Glomerular visceral epithelial cell (primary cell): ENCODE measurements at regions not wholly inside any gene's neighbourhood (a gene's known extent, or its start where the extent isn't known, plus 50 kb on each side); places are given as distances from the start of the nearest gene placed in this dataset.
"Not testable (repeated sequence)": the region's sequence is repeated elsewhere in the genome, so short reads cannot be mapped to it uniquely, and the experiment has no call there.

ENCODE experiments used
- DNase-seq: peaks from one replicate; pipeline ENCODE4 v3.0.0-alpha.2; 2016; ENCODE audit errors: extremely low spot score

- DNase-seq: no peak
Observed at GRCh38 chr14:103231376-103232019, 102.5 kb upstream of the EIF5 start.

DNA sequence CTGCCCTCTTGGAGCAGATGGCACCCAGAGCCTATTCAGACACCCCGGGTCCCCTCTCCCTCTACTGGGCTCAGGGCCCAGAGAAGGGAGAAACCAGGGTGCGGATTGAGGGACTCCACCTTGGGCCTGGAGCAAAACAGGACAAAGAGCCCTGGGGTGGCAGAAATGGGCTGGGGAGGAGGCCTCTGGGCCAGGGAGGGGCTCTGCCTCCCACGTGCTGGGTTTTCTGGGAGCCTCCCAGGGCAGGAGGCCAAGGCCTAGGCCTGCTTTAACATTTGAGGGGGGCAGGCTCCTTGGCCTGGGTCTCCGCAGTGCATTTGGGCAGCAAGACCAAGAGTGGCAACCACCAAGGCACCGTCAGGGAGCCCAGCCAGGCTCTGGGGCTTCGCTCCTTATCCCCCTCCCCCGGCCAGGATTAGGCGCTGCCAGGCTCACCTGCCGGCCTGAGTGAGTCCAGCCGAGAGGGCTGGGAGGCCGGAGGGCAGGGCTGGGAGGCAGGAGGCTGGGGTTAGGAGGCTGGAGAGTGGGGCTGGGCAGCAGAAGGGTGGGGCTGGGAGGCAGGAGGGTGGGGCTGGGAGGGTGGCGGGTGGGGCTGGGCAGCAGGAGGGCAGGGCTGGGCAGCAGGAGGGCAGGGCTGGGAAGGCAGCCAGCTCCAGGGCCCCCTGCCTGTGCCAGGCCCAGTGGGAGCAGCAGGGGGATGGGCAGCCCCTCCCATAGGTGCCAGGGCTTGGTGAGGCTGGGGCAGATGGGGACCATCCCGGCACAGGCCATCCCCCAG lies 101.8 kb upstream of the EIF5 start:
- DNase-seq: peak; percentile 15

GRCh38 chr14:103232831-103233319 lies 101.2 kb upstream of the EIF5 start:
- DNase-seq: no peak

DNA sequence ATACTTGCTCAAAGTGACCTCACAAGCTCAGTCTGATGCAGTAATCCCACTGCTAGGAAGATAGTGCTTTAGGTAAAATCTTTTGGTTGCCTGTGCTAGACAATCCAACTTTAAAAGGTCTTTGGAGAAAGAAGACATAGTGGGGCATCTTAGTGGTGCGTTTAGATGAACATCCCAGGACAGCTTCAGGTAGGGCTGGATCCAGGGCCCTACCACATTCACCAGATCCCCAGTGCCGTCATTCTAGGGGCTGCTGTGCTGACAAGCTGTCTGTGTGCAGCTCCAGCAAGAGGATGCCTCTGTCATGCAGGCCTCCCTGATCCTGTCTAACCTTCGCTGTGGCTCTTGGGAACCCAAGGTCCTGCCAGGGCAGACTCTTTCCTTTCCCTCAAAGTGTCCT lies 100.7 kb upstream of the EIF5 start:
- no peak for DNase-seq

DNA sequence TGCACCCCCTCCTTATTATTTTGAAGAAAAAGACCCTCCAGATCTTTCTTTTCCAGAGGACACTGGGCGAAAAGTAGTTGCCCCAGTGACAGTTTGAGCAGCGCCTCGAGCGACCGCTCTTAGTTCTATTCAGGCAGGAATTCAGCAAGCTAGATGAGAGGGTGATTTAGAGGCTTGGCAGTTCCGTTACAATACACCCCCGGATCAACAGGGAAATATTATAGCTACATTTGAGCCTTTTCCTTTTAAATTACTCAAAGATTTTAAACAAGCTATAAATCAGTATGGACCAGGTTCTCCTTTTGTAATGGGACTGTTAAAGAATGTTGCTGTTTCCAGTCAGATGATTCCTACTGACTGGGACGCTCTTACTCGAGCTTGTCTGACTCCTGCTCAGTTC lies 99.2 kb upstream of the EIF5 start:
- DNase-seq: not testable (repeated sequence)

- DNase-seq: not testable (repeated sequence)
Observed at GRCh38 chr14:103235506-103235905, 98.5 kb upstream of the EIF5 start.

GRCh38 chr14:103239751-103240150 lies 94.3 kb upstream of the EIF5 start:
- no peak for DNase-seq

DNA sequence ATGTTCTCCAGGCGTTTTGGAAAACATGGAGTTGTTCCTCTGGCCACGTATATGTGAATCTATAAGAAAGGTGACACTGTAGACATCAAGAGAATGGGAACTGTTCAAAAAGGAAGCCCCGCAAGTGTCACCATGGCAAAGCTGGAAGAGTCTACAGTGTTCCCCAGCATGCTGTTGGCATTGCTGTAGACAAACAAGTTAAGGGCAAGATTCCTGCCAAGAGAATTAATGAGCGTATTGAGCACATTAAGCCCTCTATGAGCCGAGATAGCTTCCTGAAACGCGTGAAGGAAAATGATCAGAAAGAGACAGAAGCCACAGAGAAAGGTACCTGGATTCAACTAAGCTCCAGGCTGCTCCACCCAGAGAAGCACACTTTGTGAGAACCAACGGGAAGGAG lies 92.5 kb upstream of the EIF5 start:
- no peak for DNase-seq

DNA sequence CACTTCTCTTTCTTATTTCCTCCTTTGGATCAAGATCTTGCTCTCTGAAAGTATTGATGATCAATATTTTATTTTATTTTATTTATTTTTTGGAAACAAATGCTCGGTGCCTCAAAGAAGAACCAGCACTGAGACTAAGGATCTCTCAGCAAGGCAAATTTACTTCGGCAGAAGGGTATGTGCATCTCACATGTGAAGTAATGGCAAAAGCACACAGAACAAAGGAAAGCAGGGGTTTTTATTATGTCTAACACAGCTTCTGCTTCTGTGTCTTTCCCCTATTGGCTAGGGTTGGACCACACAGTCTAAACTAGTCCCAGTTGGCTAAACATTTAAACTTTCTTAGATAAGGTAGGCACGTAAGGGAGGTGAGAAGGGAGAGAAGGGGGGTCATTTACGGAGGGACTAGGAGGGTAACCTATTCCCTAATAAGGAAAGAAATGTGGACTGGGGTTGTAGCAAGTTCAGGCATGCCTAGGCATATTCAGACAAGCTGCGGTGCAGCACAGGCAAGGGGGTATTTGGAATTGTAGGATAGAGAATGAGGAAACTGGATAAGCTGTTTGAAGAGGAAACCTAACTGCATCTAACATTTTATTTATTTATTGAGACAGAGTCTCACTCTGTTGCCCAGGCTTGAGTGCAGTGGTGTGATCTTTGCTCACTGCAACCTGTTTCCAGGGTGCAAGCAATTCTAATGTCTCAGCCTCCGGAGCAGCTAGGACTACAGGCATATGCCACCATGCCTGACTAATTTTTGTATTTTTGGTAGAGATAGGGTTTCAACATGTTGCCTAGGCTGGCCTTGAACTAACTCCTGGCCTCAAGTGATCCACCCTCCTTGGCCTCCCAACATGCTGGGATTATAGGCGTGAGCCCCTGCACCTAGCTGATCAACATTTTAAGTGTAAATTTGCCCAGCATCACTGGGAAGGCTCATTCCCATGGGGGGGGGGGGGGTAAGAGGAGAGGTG lies 90.0 kb upstream of the EIF5 start:
- DNase-seq: peak; percentile 42

DNA sequence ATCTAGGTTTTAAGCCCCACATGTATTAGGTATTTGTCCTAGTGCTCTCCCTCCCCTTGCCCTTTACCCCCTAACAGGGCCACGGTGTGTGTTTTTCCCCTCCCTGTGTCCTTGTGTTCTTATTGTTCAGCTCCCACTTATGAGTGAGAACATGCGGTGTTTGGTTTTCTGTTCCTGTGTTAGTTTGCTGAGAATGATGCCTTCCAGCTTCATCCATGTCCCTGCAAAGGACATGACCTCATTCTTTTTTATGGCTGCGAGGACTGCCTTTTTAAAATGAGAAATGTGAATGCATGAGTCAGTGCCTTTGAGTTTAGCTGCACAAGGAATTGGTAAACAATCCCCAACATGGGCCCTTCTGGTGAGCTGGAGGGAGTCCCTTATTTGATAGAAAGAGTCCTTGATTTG lies 88.4 kb upstream of the EIF5 start:
- peak; percentile 51 for DNase-seq

DNA sequence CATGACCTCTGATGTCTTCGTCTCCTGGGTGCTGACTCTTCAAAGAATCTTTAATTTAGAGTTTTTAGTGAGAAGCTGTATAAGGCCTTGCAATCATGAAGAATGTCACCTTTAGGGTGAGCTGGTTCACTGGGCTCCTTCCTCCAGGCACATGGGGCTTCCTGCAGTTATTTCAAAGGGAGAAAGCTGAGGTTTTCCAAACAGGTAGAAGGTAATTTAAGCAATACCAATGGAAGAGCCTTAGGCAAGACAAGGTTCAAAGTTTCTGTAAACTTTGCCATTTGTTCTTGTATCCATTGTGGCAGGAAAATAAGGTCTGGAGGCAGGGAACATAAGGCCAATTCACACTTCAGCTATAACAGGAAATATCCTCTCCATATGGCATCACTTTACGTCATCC lies 88.0 kb upstream of the EIF5 start:
- DNase-seq: no peak

DNA sequence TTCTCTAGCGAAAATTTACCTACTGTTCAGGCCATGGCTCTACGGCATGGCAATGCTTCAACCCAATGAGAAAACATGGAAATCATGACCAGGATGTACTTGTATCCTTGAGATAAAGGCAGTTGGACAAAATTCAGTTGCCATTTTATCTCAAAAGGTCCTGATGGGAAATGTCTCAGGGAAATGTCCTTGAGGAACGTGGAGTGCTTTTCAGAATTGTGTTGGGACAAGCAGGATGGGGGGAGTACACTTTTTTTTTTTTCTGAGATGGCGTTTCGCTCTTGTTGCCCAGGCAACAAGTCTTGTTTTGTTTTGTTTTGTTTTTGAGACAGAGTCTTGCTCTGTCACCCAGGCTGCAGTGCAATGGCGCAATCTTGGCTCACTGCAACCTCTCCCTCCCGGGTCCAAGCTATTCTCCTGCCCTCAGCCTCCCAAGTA lies 86.8 kb upstream of the EIF5 start:
- no peak for DNase-seq

DNA sequence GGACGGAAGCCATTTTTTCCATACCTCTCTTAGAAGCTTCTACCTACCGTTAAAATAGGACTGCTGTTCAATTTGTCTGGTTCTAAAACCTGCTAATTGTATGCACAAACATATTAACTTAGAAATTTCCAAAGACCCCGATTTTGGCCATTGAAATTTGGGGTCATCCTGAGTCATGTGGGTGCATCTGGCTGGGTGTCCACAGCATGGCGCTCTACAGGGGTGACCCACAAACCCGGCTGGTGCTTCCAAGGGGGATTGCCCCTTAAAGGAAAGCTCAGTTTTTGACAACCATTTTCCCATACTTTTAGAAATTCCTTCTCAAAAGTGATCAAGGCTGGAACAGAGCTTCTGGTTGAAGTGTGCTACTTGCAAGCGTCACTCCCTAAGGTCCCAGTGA lies 83.9 kb upstream of the EIF5 start:
- no peak for DNase-seq

GRCh38 chr14:103250874-103251273 lies 83.2 kb upstream of the EIF5 start:
- DNase-seq: no peak

DNA sequence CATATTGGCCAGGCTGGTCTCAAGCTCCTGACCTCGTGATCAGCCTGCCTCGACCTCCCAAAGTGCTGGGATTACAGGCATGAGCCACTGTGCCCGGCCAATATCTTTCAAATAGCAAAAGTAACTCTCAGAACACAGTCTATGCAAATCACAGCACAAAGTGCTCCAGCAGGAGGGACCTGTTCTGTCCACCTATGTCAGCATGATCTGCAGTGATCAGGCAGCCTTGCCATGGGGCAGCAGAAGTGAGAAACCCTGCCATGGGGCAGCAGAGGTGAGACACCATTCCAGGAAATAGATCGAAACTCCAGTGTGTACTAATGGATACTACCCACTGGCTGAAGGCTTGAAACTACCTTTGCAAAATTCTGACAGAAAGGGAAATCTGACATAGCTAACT lies 78.5 kb upstream of the EIF5 start:
- no peak for DNase-seq

- DNase-seq: no peak
Observed at GRCh38 chr14:103256406-103256805, 77.6 kb upstream of the EIF5 start.

DNA sequence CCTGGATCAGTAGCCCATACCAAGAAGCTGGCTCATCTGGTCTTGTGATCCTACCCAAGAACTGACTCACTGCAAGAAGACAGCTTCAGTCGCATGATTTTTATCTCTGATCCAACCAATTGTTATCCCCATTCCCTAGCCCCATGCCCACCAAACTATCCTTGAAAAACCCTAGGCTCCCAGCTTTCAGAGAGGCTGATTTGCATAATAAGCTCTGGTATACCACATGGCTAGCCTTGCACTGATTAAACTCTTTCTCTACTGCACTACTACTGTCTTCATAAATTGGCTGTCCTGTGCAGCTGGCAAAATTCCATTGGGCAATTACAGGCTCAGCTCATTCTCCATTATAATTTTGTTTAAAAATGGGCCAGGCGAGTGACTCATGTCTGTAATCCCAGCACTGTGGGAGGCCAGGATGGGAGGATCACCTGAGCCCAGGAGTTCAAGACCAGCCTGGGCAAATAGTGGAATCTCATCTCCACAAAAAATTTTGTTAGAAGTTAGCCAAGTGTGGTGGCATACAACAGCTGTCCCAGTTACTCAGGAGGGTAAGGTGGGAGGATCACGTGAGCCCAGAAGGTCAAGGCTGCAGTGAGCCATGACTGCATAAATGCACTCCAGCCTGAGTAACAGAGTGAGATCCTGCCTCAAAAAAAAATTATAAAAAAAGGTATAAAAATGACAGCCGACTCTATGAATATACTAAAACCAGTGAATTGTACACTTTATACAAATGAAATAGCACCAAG lies 76.7 kb upstream of the EIF5 start:
- peak; percentile 67 for DNase-seq

- DNase-seq: no peak
Observed at GRCh38 chr14:103258211-103258610, 75.8 kb upstream of the EIF5 start.

DNA sequence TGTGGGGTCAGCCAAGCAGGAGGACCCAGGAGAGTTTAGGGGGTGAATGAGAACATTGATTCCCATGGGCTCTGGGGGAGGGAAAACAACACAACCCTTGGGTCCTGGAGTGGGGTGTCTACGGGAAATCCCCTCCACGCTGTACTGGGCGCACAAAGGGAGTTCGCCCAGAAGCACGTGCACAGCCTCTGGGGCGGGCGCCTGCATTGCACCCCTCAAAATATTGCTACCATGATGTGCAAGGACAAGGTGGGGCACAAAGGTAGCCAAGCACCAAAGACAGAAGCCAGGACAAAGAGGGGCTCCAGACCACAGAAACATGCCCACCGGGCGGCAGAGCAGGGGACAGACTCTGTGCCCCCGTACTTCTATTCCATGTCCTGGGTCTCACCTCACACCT lies 74.9 kb upstream of the EIF5 start:
- DNase-seq: no peak

DNA sequence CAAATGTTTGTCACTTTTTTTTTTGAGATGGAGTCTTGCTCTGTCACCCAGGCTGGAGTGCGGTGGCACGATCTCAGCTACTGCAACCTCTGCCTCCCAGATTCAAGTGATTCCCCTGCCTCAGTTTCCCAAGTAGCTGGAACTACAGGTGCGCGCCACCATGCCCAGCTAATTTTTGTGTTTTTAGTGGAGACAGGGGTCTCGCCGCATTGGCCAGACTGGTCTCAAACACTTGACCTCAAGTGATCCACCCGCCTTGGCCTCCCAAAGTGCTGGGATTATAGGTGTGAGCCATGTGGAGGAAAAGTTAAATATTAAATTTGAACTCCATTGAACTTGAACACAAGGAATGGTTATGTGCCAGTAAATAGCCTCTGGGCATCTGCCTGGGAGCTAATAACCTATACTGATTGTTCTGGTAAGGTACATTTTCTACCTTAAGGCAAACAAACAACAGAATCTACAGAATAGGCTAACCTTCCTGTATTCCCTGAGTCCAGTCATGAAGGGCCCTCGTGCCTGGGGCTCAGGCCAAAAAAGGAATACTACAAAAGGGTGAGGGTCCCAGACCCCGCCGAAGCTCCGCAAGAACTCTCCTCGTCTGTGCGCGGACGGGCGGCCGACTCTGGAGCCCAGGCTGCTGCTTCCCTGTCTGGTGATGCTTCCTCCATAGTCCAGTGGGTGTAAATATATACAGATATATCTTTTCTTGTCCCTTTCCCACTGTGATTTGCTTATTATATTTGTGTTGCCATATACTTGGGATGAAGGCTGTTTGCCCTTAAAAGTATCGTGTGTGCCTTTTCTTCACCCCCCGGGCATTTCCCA lies 74.0 kb upstream of the EIF5 start:
- peak; percentile 28 for DNase-seq
